Lower leg skin (tissue), 4 donors: ENCODE measurements at regions not wholly inside any gene's neighbourhood (a gene's known extent, or its start where the extent isn't known, plus 50 kb on each side); places are given as distances from the start of the nearest gene placed in this dataset.

Experiments used
- DNase-seq, 2 donors: peaks; one replicate each; pipeline ENCODE4 v3.0.0-alpha.2; 2019; ENCODE audit warnings: low spot score in 2 of 2
- H3K4me3 ChIP-seq: fragments of 200-600 bp; sonication (generic); 2 replicates; pipeline ENCODE4 v1.5.1; 2017; ENCODE audit warnings: mild to moderate bottlenecking, low read depth; ENCODE audit not compliant: poor library complexity, severe bottlenecking
- POLR2A ChIP-seq, 2 donors: fragments of 450-650 bp; IDR thresholded peaks; one replicate each; pipeline ENCODE4 v1.6.1; 2016 to 2017; ENCODE audit warnings: antibody characterized with exemption in 2 of 2, mild to moderate bottlenecking in 1 of 2, moderate library complexity in 1 of 2
- WGBS, 2 donors: methylation state at CpG; one replicate each; pipeline ENCODE4 v1.1.5; 2018; 5-methylcytosine and 5-hydroxymethylcytosine counted together
- intact Hi-C: fragments of 100-400 bp; cut with DNase I; formaldehyde crosslinking; loops from one replicate; pipeline ENCODE4 v1.15.0; 2023; ENCODE audit warnings: low total_unique reads
- TF ChIP-seq, protein P1 (sequence below), 3 donors: fragments of 450-650 bp; IDR thresholded peaks; one replicate each; pipeline ENCODE4 v1.5.1; 2016; ENCODE audit warnings: antibody characterized with exemption in 3 of 3, mild to moderate bottlenecking in 3 of 3, moderate library complexity in 2 of 3

DNA sequence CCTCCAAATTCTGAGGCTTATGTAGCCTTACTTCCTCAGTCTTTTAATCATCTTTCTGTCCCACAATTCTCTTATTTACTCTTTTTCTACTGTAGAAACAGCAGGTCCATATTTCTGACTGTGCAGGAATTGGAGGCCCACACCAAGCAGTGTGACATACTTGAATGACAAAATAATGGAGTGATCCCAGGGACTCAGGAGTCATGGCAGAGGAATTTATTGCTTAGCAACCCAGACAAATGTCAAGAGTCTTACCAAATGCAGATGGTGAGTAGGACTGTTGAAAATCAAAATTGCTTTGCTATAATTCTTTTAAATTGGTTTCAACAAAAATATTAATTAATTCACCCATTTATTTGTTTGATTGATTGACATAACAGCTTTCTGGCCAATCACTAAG is 59.9 kb downstream of the HTR1B start:
- H3K4me3 ChIP-seq = no peak overlapping the region
- intact Hi-C loops = no loop called here
- DNase-seq = no peak
- TF ChIP-seq, protein P1, sequence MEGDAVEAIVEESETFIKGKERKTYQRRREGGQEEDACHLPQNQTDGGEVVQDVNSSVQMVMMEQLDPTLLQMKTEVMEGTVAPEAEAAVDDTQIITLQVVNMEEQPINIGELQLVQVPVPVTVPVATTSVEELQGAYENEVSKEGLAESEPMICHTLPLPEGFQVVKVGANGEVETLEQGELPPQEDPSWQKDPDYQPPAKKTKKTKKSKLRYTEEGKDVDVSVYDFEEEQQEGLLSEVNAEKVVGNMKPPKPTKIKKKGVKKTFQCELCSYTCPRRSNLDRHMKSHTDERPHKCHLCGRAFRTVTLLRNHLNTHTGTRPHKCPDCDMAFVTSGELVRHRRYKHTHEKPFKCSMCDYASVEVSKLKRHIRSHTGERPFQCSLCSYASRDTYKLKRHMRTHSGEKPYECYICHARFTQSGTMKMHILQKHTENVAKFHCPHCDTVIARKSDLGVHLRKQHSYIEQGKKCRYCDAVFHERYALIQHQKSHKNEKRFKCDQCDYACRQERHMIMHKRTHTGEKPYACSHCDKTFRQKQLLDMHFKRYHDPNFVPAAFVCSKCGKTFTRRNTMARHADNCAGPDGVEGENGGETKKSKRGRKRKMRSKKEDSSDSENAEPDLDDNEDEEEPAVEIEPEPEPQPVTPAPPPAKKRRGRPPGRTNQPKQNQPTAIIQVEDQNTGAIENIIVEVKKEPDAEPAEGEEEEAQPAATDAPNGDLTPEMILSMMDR (IDR thresholded peaks at IDR 0.05) = no peak
- no peak for TF ChIP-seq POLR2A (IDR thresholded peaks at IDR 0.05)

DNA sequence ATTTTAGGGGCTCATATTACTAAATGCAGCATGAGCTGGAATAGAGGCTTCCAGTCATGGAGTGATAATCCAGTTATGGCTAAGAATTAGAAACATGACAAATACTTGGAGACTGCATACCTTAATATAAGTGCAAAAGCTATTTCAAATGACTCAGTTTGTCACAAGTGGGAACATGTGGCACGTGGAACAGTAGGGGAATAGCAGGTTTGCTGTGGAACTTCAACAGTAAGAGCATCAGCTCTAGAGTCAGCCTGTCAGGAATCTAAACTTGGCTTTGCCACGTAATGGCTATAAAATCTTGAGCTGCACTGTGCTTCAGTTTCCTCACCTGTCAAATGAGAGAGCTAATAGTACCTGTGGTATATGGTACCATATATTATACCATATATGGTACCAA is 62.1 kb downstream of the HTR1B start:
- intact Hi-C loops = no loop called here
- no peak overlapping the region for H3K4me3 ChIP-seq
- DNase-seq = no peak
- TF ChIP-seq POLR2A (IDR thresholded peaks at IDR 0.05) = no peak
- TF ChIP-seq, protein P1 (IDR thresholded peaks at IDR 0.05) = no peak
- WGBS, 2 donors = 82 to 85% methylated on average over 2 of the region's 2 CpGs

DNA sequence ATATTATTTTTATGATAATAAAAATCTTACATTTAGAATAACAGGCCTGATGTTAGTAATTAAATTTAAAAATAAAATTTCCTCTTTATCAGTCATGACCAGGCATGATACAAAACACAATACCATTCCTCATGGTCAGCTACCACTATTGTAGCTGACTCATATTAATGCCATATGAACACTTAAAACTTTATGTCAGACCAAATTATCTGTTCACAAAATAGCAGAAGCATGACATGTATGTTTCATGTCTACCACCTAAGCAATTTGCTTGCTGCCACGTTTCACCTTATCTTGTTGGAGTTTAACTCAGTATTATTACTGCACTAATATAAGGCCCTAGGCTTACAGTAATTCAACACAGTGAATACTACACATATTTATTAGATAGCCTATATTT is 65.7 kb downstream of the HTR1B start:
- TF ChIP-seq POLR2A (IDR thresholded peaks at IDR 0.05) = no peak
- TF ChIP-seq, protein P1 (IDR thresholded peaks at IDR 0.05) = no peak
- intact Hi-C loops = no loop called here
- no peak for DNase-seq
- no peak overlapping the region for H3K4me3 ChIP-seq
- WGBS, 2 donors = 70 to 74% methylated on average over 1 of the region's 1 CpG

DNA sequence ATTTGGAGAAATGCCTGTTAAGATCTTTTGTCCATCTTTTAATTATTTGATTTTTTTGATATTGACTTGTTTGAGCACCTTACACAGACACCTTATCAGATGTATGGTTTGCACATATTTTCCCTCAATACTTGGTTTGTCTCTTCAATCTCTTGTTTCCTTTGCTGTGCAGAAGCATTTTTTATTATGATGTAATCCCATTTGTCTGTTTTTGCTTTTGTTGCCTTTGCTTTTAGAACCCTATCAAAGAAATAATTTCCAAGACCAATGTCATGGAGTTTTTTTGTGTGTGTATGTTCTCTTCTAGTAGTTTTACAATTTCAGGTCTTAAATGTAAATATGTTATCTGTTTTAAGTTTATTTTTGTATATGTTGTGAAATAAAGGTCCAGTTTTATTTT is 73.9 kb downstream of the HTR1B start:
- DNase-seq = no peak
- no peak overlapping the region for H3K4me3 ChIP-seq
- intact Hi-C loops = no loop called here
- TF ChIP-seq, protein P1 (IDR thresholded peaks at IDR 0.05) = no peak
- TF ChIP-seq POLR2A (IDR thresholded peaks at IDR 0.05) = no peak

DNA sequence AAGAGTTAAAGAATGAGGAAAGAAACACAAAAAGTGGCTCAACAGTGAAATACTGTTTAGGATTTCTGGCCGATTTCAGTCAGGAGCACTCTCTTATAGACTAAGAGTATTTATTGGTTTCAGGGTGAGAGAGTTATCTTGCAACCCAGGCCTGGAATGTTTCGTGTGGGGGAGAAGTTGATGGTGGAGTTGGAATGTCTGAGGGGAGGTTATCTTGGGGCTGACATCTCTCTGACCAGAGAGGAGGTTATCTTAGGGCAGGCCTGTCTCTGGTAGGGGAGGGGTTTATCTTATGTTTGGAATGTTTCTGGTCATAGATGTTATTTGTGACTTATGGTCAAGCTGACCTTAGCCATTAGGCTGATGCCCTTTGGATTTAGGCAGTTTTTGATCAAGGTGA is 80.3 kb downstream of the HTR1B start:
- TF ChIP-seq, protein P1 (IDR thresholded peaks at IDR 0.05) = no peak
- TF ChIP-seq POLR2A (IDR thresholded peaks at IDR 0.05) = no peak
- WGBS, 2 donors = 67 to 74% methylated on average over 2 of the region's 2 CpGs
- H3K4me3 ChIP-seq = no peak overlapping the region
- no peak for DNase-seq
- intact Hi-C loops = no loop called here

DNA sequence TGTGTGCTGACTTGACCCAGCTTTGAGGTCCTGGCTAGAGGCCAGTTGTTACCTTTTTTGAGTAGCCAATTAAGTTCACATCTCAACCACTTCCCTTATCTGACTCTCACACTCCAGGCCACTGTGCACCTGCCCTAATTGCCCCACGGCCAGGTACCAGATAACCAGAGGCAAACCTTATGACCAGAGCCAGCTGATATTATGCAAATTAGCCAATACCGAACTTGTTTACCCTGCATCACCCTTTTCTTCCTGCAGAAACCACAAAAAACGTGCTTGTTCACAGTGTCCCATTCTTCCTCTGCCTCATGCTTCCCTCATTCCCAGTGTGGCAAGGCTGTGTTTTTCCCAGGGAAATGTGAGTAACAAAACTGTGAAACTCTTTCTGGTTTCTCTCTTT is 89.3 kb downstream of the HTR1B start:
- WGBS, 2 donors = 56 to 65% methylated on average over 3 of the region's 3 CpGs
- H3K4me3 ChIP-seq = no peak overlapping the region
- no peak for DNase-seq
- intact Hi-C loops = no loop called here
- TF ChIP-seq POLR2A (IDR thresholded peaks at IDR 0.05) = no peak
- TF ChIP-seq, protein P1 (IDR thresholded peaks at IDR 0.05) = no peak
